ENCODE measurements at regions not wholly inside any gene's neighbourhood (a gene's known extent, or its start where the extent isn't known, plus 50 kb on each side); places are given as distances from the start of the nearest gene placed in this dataset.
"Not testable (repeated sequence)": the region's sequence is repeated elsewhere in the genome, so short reads cannot be mapped to it uniquely, and the experiment has no call there.

- Histone ChIP-seq H3K9me3 (no peaks in the 10 kb centered on the region), H3K4me1 (ENCODE audit: control insufficient read depth in 1 of 2, extremely low read depth in 1 of 2, insufficient read depth in 2 of 2, low read length in 2 of 2) (no peaks in the 10 kb centered on the region), H3K36me3 (ENCODE audit: control insufficient read depth in 2 of 2, extremely low read depth in 1 of 2, insufficient read depth in 1 of 2, low read length in 1 of 2) (no peaks in the 10 kb centered on the region), H3K4me3 (ENCODE audit: control insufficient read depth in 1 of 2, extremely low read depth in 1 of 2, low read length in 1 of 2) (no peak overlapping the region), H3K27me3 (replicated peaks in 1 of 2; ENCODE audit: control insufficient read depth in 2 of 2, extremely low read depth in 1 of 2, insufficient read depth in 2 of 2, low read length in 1 of 2) (no peaks in the 10 kb centered on the region), H3K27ac (ENCODE audit: low read length) (no peak overlapping the region)
- CTCF ChIA-PET: no interaction called here
- no peak overlapping the region for H3K27ac Mint-ChIP-seq
- 100% methylated on average over 3 of the region's 7 CpGs for WGBS (ENCODE audit: insufficient coverage)
- H3K9me3 Mint-ChIP-seq: no peaks in the 10 kb centered on the region
- POLR2A ChIA-PET: interaction anchor here in 1 of 2 donors (0.6 to 0.9 kb wide), 2 partner anchors 8 to 14 kb away, joined by 10 to 15 read pairs; no protein-coding TSS in a partner anchor
- DNase-seq: no peak
- no peak for ATAC-seq (replicated peaks in 1 of 4)
- no peaks in the 10 kb centered on the region for H3K36me3 Mint-ChIP-seq
- H3K4me3 Mint-ChIP-seq: no peak overlapping the region
- no peaks in the 10 kb centered on the region for H3K4me1 Mint-ChIP-seq
- no peaks in the 10 kb centered on the region for H3K27me3 Mint-ChIP-seq
Measured at GRCh38 chr20:53778736-53779135, 185.1 kb upstream of the ZNF217 start.

DNA sequence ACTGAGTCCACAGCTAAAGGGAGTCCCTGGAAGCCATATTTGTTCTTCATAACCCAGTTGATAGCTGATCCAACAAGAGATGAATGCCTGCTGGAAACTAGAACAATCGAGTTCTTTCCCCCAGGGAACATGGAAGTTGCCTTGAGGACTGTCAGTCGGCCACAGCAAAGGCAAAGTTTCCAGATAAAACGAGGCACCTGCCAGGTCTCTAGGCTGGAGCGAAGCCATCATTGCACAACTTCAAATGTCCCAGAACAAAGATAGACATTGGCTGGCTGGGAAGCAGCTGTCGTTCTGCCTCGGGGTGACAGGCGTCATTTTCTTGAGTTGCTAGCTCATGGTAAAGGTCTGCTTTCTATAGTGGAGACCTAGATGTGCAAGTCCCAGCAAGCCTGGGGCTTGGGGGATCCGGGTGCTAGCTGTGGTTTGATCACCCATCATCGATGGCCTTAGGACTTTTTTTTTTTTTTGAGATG is 184.4 kb upstream of the ZNF217 start:
- ATAC-seq (replicated peaks in 1 of 4) (no peak), DNase-seq (no peak)
- 83% methylated on average over 5 of the region's 9 CpGs for WGBS (ENCODE audit: insufficient coverage)
- no peaks in the 10 kb centered on the region for H3K27me3 Mint-ChIP-seq
- Histone ChIP-seq H3K4me3 (ENCODE audit: control insufficient read depth in 1 of 2, extremely low read depth in 1 of 2, low read length in 1 of 2) (no peak overlapping the region), H3K27me3 (replicated peaks in 1 of 2; ENCODE audit: control insufficient read depth in 2 of 2, extremely low read depth in 1 of 2, insufficient read depth in 2 of 2, low read length in 1 of 2) (no peaks in the 10 kb centered on the region), H3K27ac (ENCODE audit: low read length) (no peak overlapping the region), H3K36me3 (ENCODE audit: control insufficient read depth in 2 of 2, extremely low read depth in 1 of 2, insufficient read depth in 1 of 2, low read length in 1 of 2) (no peaks in the 10 kb centered on the region), H3K9me3 (no peaks in the 10 kb centered on the region), H3K4me1 (ENCODE audit: control insufficient read depth in 1 of 2, extremely low read depth in 1 of 2, insufficient read depth in 2 of 2, low read length in 2 of 2) (no peaks in the 10 kb centered on the region)
- H3K4me1 Mint-ChIP-seq: no peaks in the 10 kb centered on the region
- no peaks in the 10 kb centered on the region for H3K36me3 Mint-ChIP-seq
- ChIA-PET CTCF (interaction anchor here in 1 of 2 donors (0.7 kb wide), 1 partner anchor 56 kb away, joined by 3 read pairs; no protein-coding TSS in a partner anchor), POLR2A (interaction anchor here in 1 of 2 donors (0.9 kb wide), 1 partner anchor 13 kb away, joined by 10 read pairs; no protein-coding TSS in a partner anchor)
- H3K9me3 Mint-ChIP-seq: no peaks in the 10 kb centered on the region
- H3K4me3 Mint-ChIP-seq: no peak overlapping the region
- no peak overlapping the region for H3K27ac Mint-ChIP-seq

GRCh38 chr20:53777402-53777801 is 183.8 kb upstream of the ZNF217 start:
- H3K9me3 ChIP-seq; DNase-seq; H3K27me3 ChIP-seq (replicated peaks in 1 of 2; ENCODE audit: control insufficient read depth in 2 of 2, extremely low read depth in 1 of 2, insufficient read depth in 2 of 2, low read length in 1 of 2); H3K36me3 Mint-ChIP-seq; H3K36me3 ChIP-seq (ENCODE audit: control insufficient read depth in 2 of 2, extremely low read depth in 1 of 2, insufficient read depth in 1 of 2, low read length in 1 of 2); H3K4me3 Mint-ChIP-seq; H3K27me3 Mint-ChIP-seq; H3K27ac ChIP-seq (ENCODE audit: low read length); H3K4me1 ChIP-seq (ENCODE audit: control insufficient read depth in 1 of 2, extremely low read depth in 1 of 2, insufficient read depth in 2 of 2, low read length in 2 of 2); H3K4me3 ChIP-seq (ENCODE audit: control insufficient read depth in 1 of 2, extremely low read depth in 1 of 2, low read length in 1 of 2); H3K4me1 Mint-ChIP-seq; H3K9me3 Mint-ChIP-seq; ATAC-seq (replicated peaks in 1 of 4); CTCF ChIA-PET; H3K27ac Mint-ChIP-seq: not testable (repeated sequence)
- POLR2A ChIA-PET: interaction anchor here in 1 of 2 donors (0.6 kb wide), 1 partner anchor 87 kb away, joined by 8 read pairs; no protein-coding TSS in a partner anchor
- WGBS (ENCODE audit: insufficient coverage): 67% methylated on average over 1 of the region's 7 CpGs

DNA sequence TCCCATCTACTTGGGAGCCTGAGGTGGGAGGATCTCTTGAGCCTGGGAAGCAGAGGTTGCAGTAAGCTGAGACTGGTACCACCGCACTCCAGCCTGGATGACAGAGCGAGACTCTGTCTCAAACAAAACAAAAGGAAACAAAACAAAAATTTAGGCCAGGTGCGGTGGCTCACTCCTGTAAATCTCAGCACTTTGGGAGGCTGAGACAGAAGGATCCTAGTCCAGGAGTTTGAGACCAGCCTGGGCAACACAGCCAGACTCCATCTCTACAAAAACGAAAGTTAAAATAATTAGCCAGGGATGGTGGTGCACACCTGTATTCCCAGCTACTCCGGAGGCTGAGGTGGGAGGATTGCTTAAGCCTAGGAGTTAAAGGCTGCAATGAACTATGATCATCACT is 183.2 kb upstream of the ZNF217 start:
- no peaks in the 10 kb centered on the region for H3K36me3 ChIP-seq (ENCODE audit: control insufficient read depth in 2 of 2, extremely low read depth in 1 of 2, insufficient read depth in 1 of 2, low read length in 1 of 2)
- no peak overlapping the region for H3K27ac ChIP-seq (ENCODE audit: low read length)
- WGBS (ENCODE audit: insufficient coverage): 63% methylated on average over 2 of the region's 5 CpGs
- ChIA-PET POLR2A (no interaction called here), CTCF (no interaction called here)
- no peaks in the 10 kb centered on the region for H3K27me3 ChIP-seq (replicated peaks in 1 of 2; ENCODE audit: control insufficient read depth in 2 of 2, extremely low read depth in 1 of 2, insufficient read depth in 2 of 2, low read length in 1 of 2)
- no peaks in the 10 kb centered on the region for H3K4me1 ChIP-seq (ENCODE audit: control insufficient read depth in 1 of 2, extremely low read depth in 1 of 2, insufficient read depth in 2 of 2, low read length in 2 of 2)
- H3K9me3 ChIP-seq: no peaks in the 10 kb centered on the region
- H3K9me3 Mint-ChIP-seq: no peaks in the 10 kb centered on the region
- no peak for DNase-seq
- no peaks in the 10 kb centered on the region for H3K27me3 Mint-ChIP-seq
- no peak for ATAC-seq (replicated peaks in 1 of 4)
- no peaks in the 10 kb centered on the region for H3K36me3 Mint-ChIP-seq
- H3K27ac Mint-ChIP-seq: no peak overlapping the region
- no peak overlapping the region for H3K4me3 Mint-ChIP-seq
- no peak overlapping the region for H3K4me3 ChIP-seq (ENCODE audit: control insufficient read depth in 1 of 2, extremely low read depth in 1 of 2, low read length in 1 of 2)
- H3K4me1 Mint-ChIP-seq: no peaks in the 10 kb centered on the region

- DNase-seq (no peak), ATAC-seq (replicated peaks in 1 of 4) (no peak)
- 96% methylated on average over 7 of the region's 9 CpGs for WGBS (ENCODE audit: insufficient coverage)
- H3K36me3 ChIP-seq (ENCODE audit: control insufficient read depth in 2 of 2, extremely low read depth in 1 of 2, insufficient read depth in 1 of 2, low read length in 1 of 2): no peaks in the 10 kb centered on the region
- Mint-ChIP-seq H3K27me3 (no peaks in the 10 kb centered on the region), H3K4me3 (no peak overlapping the region), H3K4me1 (no peaks in the 10 kb centered on the region), H3K27ac (no peak overlapping the region), H3K36me3 (no peaks in the 10 kb centered on the region), H3K9me3 (no peaks in the 10 kb centered on the region)
- CTCF ChIA-PET: no interaction called here
- POLR2A ChIA-PET: interaction anchor here in 1 of 2 donors (0.6 kb wide), 1 partner anchor 25 kb away, joined by 3 read pairs; no protein-coding TSS in a partner anchor
- no peaks in the 10 kb centered on the region for H3K27me3 ChIP-seq (replicated peaks in 1 of 2; ENCODE audit: control insufficient read depth in 2 of 2, extremely low read depth in 1 of 2, insufficient read depth in 2 of 2, low read length in 1 of 2)
- H3K27ac ChIP-seq (ENCODE audit: low read length): no peak overlapping the region
- H3K9me3 ChIP-seq: no peaks in the 10 kb centered on the region
- H3K4me3 ChIP-seq (ENCODE audit: control insufficient read depth in 1 of 2, extremely low read depth in 1 of 2, low read length in 1 of 2): no peak overlapping the region
- H3K4me1 ChIP-seq (ENCODE audit: control insufficient read depth in 1 of 2, extremely low read depth in 1 of 2, insufficient read depth in 2 of 2, low read length in 2 of 2): no peaks in the 10 kb centered on the region
Measured at GRCh38 chr20:53774461-53775203, 181.0 kb upstream of the ZNF217 start.

GRCh38 chr20:53773792-53774401 is 180.3 kb upstream of the ZNF217 start:
- ChIA-PET POLR2A (no interaction called here), CTCF (no interaction called here)
- Histone ChIP-seq H3K36me3 (ENCODE audit: control insufficient read depth in 2 of 2, extremely low read depth in 1 of 2, insufficient read depth in 1 of 2, low read length in 1 of 2) (no peaks in the 10 kb centered on the region), H3K27ac (ENCODE audit: low read length) (no peak overlapping the region), H3K27me3 (replicated peaks in 1 of 2; ENCODE audit: control insufficient read depth in 2 of 2, extremely low read depth in 1 of 2, insufficient read depth in 2 of 2, low read length in 1 of 2) (no peaks in the 10 kb centered on the region), H3K4me1 (ENCODE audit: control insufficient read depth in 1 of 2, extremely low read depth in 1 of 2, insufficient read depth in 2 of 2, low read length in 2 of 2) (no peaks in the 10 kb centered on the region), H3K4me3 (ENCODE audit: control insufficient read depth in 1 of 2, extremely low read depth in 1 of 2, low read length in 1 of 2) (no peak overlapping the region), H3K9me3 (no peaks in the 10 kb centered on the region)
- Mint-ChIP-seq H3K27me3 (no peaks in the 10 kb centered on the region), H3K27ac (no peak overlapping the region), H3K9me3 (no peaks in the 10 kb centered on the region), H3K4me3 (no peak overlapping the region), H3K4me1 (no peaks in the 10 kb centered on the region), H3K36me3 (no peaks in the 10 kb centered on the region)
- DNase-seq (no peak), ATAC-seq (replicated peaks in 1 of 4) (no peak)
- WGBS (ENCODE audit: insufficient coverage): no CpG with 5 or more reads among the region's 1 CpG
